ENCODE measurements at regions not wholly inside any gene's neighbourhood (a gene's known extent, or its start where the extent isn't known, plus 50 kb on each side); places are given as distances from the start of the nearest gene placed in this dataset.

GRCh38 chr2:220962556-220962955 is 609.5 kb downstream of the EPHA4 start:
- no peak for DNase-seq
- no peaks in the 10 kb centered on the region for H3K36me3 Mint-ChIP-seq (ENCODE audit: low read depth)
- H3K4me1 Mint-ChIP-seq (ENCODE audit: low read depth) = no peaks in the 10 kb centered on the region
- H3K27ac Mint-ChIP-seq = no peak overlapping the region
- no peaks in the 10 kb centered on the region for H3K27me3 Mint-ChIP-seq (ENCODE audit: low read depth)
- H3K9me3 Mint-ChIP-seq = no peaks in the 10 kb centered on the region
- CTCF ChIA-PET = interaction anchor here (0.5 kb wide), 1 partner anchor 57 kb away, joined by 4 read pairs; no protein-coding TSS in a partner anchor
- intact Hi-C loops (cut with micrococcal nuclease) = no loop called here
- H3K4me3 Mint-ChIP-seq = no peak overlapping the region

DNA sequence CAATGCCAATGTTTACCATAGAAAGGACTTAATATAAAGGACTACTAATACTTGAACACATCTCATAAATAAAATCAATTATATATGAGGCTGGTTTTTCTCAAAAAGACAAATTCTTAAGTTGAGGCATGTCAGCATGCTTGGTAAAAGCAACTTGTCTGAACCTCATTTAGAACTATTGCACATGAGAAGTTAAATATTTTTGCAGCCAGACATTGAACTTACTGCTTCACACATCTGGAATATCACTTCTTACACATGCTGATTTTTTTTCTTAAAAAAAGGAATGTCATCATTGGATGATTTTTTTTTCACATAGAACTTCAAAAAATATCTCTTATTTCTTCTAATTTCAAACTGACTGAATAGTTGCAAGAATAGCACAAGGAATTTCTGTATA is 609.0 kb downstream of the EPHA4 start:
- Mint-ChIP-seq H3K9me3 (no peaks in the 10 kb centered on the region), H3K27ac (no peak overlapping the region), H3K36me3 (ENCODE audit: low read depth) (no peaks in the 10 kb centered on the region), H3K4me3 (no peak overlapping the region), H3K27me3 (ENCODE audit: low read depth) (no peaks in the 10 kb centered on the region), H3K4me1 (ENCODE audit: low read depth) (no peaks in the 10 kb centered on the region)
- CTCF ChIA-PET = no interaction called here
- no peak for DNase-seq
- intact Hi-C loops (cut with micrococcal nuclease) = no loop called here

DNA sequence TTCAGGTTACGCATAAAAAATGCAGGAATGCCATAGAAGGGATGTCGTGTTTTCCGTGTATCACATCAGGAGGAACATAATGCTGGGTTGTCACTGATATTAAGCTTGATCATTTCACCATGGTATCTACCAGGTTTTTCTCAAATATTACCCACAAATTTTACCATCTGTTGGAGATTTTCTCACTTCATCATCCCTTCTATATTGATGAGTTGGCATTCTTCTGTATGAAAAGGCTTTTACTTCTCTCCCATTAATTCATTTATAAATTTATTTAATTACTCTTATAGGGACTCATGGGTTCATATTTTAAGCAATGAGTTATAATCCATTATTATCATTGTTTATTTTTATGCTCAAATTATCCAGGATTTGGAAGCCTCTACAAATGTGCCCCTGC is 608.2 kb downstream of the EPHA4 start:
- H3K4me1 Mint-ChIP-seq (ENCODE audit: low read depth) = no peaks in the 10 kb centered on the region
- CTCF ChIA-PET = no interaction called here
- intact Hi-C loops (cut with micrococcal nuclease) = no loop called here
- DNase-seq = no peak
- no peak overlapping the region for H3K4me3 Mint-ChIP-seq
- no peaks in the 10 kb centered on the region for H3K9me3 Mint-ChIP-seq
- H3K36me3 Mint-ChIP-seq (ENCODE audit: low read depth) = no peaks in the 10 kb centered on the region
- H3K27ac Mint-ChIP-seq = no peak overlapping the region
- H3K27me3 Mint-ChIP-seq (ENCODE audit: low read depth) = no peaks in the 10 kb centered on the region

DNA sequence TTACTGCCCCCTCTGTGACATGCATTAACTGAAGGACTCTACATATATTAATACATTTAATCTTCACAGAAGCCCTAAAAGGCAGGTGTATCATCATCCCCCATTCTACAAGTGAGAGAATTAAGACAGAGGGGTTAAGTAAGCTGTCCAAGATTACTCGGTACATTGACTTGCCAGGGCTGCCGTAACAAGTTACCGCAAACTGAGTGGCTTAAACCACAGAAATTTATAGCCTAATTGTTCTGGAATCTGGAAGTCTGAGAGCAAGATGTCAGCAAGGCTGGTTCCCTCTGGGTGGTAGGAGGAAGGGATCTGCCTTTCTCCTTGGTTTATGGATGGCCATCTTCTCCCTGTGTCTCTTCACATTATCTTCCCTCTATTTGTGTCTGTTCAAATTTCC is 605.5 kb downstream of the EPHA4 start:
- H3K36me3 Mint-ChIP-seq (ENCODE audit: low read depth) = no peaks in the 10 kb centered on the region
- no peaks in the 10 kb centered on the region for H3K27me3 Mint-ChIP-seq (ENCODE audit: low read depth)

GRCh38 chr2:220969348-220969747 is 602.8 kb downstream of the EPHA4 start:
- DNase-seq = no peak
- no peaks in the 10 kb centered on the region for H3K36me3 Mint-ChIP-seq (ENCODE audit: low read depth)
- H3K4me1 Mint-ChIP-seq (ENCODE audit: low read depth) = no peaks in the 10 kb centered on the region
- CTCF ChIA-PET = no interaction called here
- no peak overlapping the region for H3K4me3 Mint-ChIP-seq
- no peaks in the 10 kb centered on the region for H3K9me3 Mint-ChIP-seq
- intact Hi-C loops (cut with micrococcal nuclease) = no loop called here
- H3K27ac Mint-ChIP-seq = no peak overlapping the region
- H3K27me3 Mint-ChIP-seq (ENCODE audit: low read depth) = no peaks in the 10 kb centered on the region

More for the DNA sequence above, 605.5 kb downstream of the EPHA4 start:
- CTCF ChIA-PET = no interaction called here
- intact Hi-C loops (cut with micrococcal nuclease) = no loop called here
- Mint-ChIP-seq H3K4me3 (no peak overlapping the region), H3K27ac (no peak overlapping the region), H3K4me1 (ENCODE audit: low read depth) (no peaks in the 10 kb centered on the region), H3K9me3 (no peaks in the 10 kb centered on the region)
- DNase-seq = no peak

DNA sequence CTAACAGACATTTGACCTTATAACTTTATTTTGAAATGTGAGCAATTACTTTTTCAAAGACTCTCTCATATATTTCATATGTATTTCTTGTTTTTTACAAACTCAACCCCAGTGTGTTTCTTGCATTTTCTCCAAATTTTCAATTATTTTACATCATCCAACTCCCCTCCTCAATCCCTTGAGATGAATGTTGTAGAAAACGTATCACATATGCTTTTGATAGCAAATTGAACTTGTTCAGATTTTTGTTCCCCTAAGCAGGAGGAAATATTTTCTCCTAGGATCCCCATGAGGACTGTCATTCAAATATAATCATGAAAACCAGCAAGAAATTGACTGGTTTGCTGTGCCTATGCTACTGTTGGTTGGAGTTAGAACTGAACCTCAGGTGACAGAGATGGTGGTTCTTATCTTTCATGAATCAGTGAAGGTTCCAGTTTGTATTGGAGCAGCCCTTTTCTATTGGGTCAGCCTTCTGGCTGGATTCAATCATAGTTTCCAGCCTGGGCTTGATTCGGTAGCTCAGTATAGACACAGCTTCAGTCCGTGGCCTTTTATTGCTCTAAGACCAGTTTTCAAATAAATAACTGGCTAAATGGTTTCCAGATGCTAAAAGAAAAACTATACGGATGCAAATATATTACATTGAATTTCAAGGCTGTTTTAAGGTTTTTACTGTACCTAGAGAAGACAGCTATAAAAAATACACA is 591.0 kb downstream of the EPHA4 start:
- CTCF ChIA-PET = no interaction called here
- no peak for DNase-seq
- intact Hi-C loops (cut with micrococcal nuclease) = no loop called here
- Mint-ChIP-seq H3K4me3 (no peak overlapping the region), H3K27ac (no peak overlapping the region), H3K4me1 (ENCODE audit: low read depth) (no peaks in the 10 kb centered on the region), H3K27me3 (ENCODE audit: low read depth) (peaks cover 18% of the 10 kb centered on the region), H3K9me3 (peaks cover 5% of the 10 kb centered on the region), H3K36me3 (ENCODE audit: low read depth) (no peaks in the 10 kb centered on the region)

GRCh38 chr2:220981926-220982325 is 590.2 kb downstream of the EPHA4 start:
- Mint-ChIP-seq H3K27ac (no peak overlapping the region), H3K9me3 (peaks cover 5% of the 10 kb centered on the region), H3K4me3 (no peak overlapping the region), H3K27me3 (ENCODE audit: low read depth) (peaks cover 22% of the 10 kb centered on the region), H3K36me3 (ENCODE audit: low read depth) (no peaks in the 10 kb centered on the region), H3K4me1 (ENCODE audit: low read depth) (no peaks in the 10 kb centered on the region)
- intact Hi-C loops (cut with micrococcal nuclease) = no loop called here
- no peak for DNase-seq
- CTCF ChIA-PET = no interaction called here

DNA sequence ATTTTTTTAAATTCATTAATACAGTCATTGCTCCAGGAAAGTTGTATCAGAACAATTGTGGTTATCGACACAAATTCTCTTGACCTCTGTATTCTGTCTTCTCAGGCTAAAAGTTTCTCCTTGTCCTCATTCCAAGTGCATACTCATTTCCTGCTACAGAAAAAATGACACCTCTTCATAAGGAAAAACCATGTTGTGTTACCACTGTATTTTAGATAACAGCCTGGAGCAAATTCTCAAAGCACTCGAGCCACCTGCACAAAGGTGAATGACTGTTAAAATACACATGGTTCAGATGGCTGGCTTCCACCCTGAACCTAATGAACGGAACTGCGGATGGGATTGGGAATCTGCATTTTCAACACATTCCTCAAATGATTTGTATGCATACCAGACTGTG is 586.5 kb downstream of the EPHA4 start:
- Mint-ChIP-seq H3K9me3 (no peaks in the 10 kb centered on the region), H3K27me3 (ENCODE audit: low read depth) (peaks cover 22% of the 10 kb centered on the region), H3K4me3 (no peak overlapping the region), H3K4me1 (ENCODE audit: low read depth) (no peaks in the 10 kb centered on the region), H3K36me3 (ENCODE audit: low read depth) (no peaks in the 10 kb centered on the region), H3K27ac (no peak overlapping the region)
- CTCF ChIA-PET = no interaction called here
- no peak for DNase-seq
- intact Hi-C loops (cut with micrococcal nuclease) = no loop called here

GRCh38 chr2:220987839-220988238 is 584.3 kb downstream of the EPHA4 start:
- no peaks in the 10 kb centered on the region for H3K4me1 Mint-ChIP-seq (ENCODE audit: low read depth)

DNA sequence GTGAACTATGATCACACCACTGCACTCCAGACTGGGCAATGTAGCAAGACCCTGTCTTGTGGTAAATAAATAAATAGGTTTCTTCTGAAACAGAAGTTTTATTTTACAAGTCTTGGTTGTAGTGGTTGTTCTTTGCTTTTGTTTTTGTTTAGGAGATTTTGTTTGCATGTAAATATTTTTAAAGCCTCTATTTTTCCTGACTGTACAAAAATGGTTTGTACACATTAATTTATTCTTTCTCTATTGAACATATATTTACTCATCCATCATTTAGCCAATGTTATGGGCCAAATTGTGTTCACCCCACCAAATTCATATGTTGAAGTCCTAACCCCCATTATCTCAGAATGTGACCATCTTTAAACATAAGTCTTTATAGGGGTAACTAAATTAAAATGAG is 580.1 kb downstream of the EPHA4 start:
- no peak for DNase-seq
- Mint-ChIP-seq H3K36me3 (ENCODE audit: low read depth) (no peaks in the 10 kb centered on the region), H3K4me3 (no peak overlapping the region), H3K4me1 (ENCODE audit: low read depth) (no peaks in the 10 kb centered on the region), H3K27ac (no peak overlapping the region), H3K9me3 (no peaks in the 10 kb centered on the region), H3K27me3 (ENCODE audit: low read depth) (peaks cover 6% of the 10 kb centered on the region)
- CTCF ChIA-PET = no interaction called here
- intact Hi-C loops (cut with micrococcal nuclease) = no loop called here

More at GRCh38 chr2:220987839-220988238, 584.3 kb downstream of the EPHA4 start:
- H3K27ac Mint-ChIP-seq = no peak overlapping the region
- no peak overlapping the region for H3K4me3 Mint-ChIP-seq
- intact Hi-C loops (cut with micrococcal nuclease) = no loop called here
- DNase-seq = no peak
- CTCF ChIA-PET = no interaction called here
- H3K9me3 Mint-ChIP-seq = no peaks in the 10 kb centered on the region
- H3K36me3 Mint-ChIP-seq (ENCODE audit: low read depth) = no peaks in the 10 kb centered on the region
- H3K27me3 Mint-ChIP-seq (ENCODE audit: low read depth) = peaks cover 25% of the 10 kb centered on the region

DNA sequence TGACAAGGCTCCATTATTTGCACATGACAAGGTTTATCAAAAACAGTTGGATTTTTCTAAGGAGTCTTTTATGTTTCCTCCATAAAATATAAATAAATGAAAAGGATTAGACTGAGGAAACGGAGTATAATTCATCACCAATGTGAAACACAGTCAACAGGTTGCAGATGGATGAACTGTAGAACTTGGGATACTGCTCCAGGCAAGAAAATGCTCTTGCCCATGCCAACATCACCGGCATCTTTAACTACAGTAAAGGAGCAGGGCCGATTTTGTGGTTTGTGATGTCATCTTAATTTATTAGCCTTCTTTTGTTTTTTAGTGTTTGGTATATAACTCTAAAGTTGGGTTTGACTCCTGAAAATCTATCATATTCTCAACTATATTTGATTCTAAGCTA is 577.3 kb downstream of the EPHA4 start:
- intact Hi-C loops (cut with micrococcal nuclease) = no loop called here
- DNase-seq = no peak
- CTCF ChIA-PET = no interaction called here
- H3K27ac Mint-ChIP-seq = no peak overlapping the region
- peaks cover 4% of the 10 kb centered on the region for H3K27me3 Mint-ChIP-seq (ENCODE audit: low read depth)
- H3K4me1 Mint-ChIP-seq (ENCODE audit: low read depth) = no peaks in the 10 kb centered on the region
- no peaks in the 10 kb centered on the region for H3K36me3 Mint-ChIP-seq (ENCODE audit: low read depth)
- no peak overlapping the region for H3K4me3 Mint-ChIP-seq
- no peaks in the 10 kb centered on the region for H3K9me3 Mint-ChIP-seq

DNA sequence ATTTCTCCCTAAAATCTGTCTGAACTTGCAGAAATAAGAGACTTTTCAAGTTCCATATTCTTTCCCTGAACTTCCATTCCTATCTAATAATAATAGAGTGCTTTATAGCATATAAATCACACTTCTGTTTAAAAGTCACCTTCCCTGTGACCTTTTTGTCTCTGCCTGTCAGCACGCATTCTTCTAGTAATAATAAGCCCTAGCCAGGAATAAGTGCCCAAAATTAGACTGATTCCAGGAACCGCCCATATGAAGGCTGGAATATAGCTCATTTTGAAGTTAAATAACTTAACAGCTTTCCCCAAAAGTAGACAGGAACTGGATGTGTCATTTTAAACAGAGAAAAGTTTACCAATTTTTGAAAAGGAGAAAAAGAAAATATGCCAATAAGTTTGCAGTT is 576.5 kb downstream of the EPHA4 start:
- H3K27ac Mint-ChIP-seq = no peak overlapping the region
- no peak for DNase-seq
- intact Hi-C loops (cut with micrococcal nuclease) = no loop called here
- H3K36me3 Mint-ChIP-seq (ENCODE audit: low read depth) = no peaks in the 10 kb centered on the region
- H3K4me1 Mint-ChIP-seq (ENCODE audit: low read depth) = no peaks in the 10 kb centered on the region
- peaks cover 4% of the 10 kb centered on the region for H3K27me3 Mint-ChIP-seq (ENCODE audit: low read depth)
- no peak overlapping the region for H3K4me3 Mint-ChIP-seq
- CTCF ChIA-PET = no interaction called here
- H3K9me3 Mint-ChIP-seq = no peaks in the 10 kb centered on the region

DNA sequence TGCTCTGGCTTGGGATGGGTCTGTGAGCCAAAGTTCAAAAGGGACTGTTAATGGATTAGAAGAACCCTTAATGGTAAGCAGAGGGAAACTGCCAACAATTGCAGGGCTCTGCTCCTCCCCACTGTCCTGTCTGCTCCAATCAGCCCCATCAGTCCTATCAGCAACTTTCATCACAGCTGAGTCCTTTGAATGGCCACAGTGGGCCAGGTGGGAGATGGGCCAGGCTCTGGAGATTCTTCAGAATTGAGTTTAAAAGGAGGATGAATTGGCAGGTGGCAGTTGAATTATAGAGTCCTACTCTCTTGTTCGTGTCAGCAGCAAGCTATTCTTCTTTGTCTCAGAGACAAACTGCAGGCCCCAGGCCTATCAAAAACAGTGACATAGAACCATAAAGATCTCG is 573.9 kb downstream of the EPHA4 start:
- intact Hi-C loops (cut with micrococcal nuclease) = no loop called here
- no peaks in the 10 kb centered on the region for H3K27me3 Mint-ChIP-seq (ENCODE audit: low read depth)
- H3K9me3 Mint-ChIP-seq = no peaks in the 10 kb centered on the region
- no peak for DNase-seq
- CTCF ChIA-PET = no interaction called here
- no peaks in the 10 kb centered on the region for H3K36me3 Mint-ChIP-seq (ENCODE audit: low read depth)
- H3K4me3 Mint-ChIP-seq = no peak overlapping the region
- H3K27ac Mint-ChIP-seq = no peak overlapping the region
- H3K4me1 Mint-ChIP-seq (ENCODE audit: low read depth) = no peaks in the 10 kb centered on the region

All from activated naive CD4-positive, alpha-beta T cell treated with anti-CD3 and anti-CD28 coated beads for 36 hours (primary cell).